Adrenal gland (tissue), 5 donors: ENCODE measurements at regions not wholly inside any gene's neighbourhood (a gene's known extent, or its start where the extent isn't known, plus 50 kb on each side); places are given as distances from the start of the nearest gene placed in this dataset.

Experiments
- CTCF ChIP-seq, 6 experiments: fragments of 450-650 bp in 4 of 6; fragments of 200-600 bp in 2 of 6; sonication (generic) in 1 of 6; IDR thresholded peaks; 1 replicate in 5 of 6; 2 replicates in 1 of 6; pipeline versions ENCODE4 v1.5.1 to v1.8.0; 2016 to 2021; ENCODE audit warnings: antibody characterized with exemption in 6 of 6, mild to moderate bottlenecking in 2 of 6, moderate library complexity in 1 of 6
- POLR2A ChIP-seq, 2 donors: fragments of 450-650 bp; IDR thresholded peaks; one replicate each; pipeline ENCODE4 v1.6.1; 2017; ENCODE audit warnings: antibody characterized with exemption in 2 of 2, mild to moderate bottlenecking in 2 of 2, moderate library complexity in 1 of 2
- donor health status: DM: no; HTN: no; CAD: no.

GRCh38 chr1:48092401-48092800 lies 95.2 kb upstream of the TRABD2B start:
- TF ChIP-seq POLR2A (IDR thresholded peaks at IDR 0.05) (no peak), CTCF (IDR thresholded peaks at IDR 0.05) (no peak)
